ENCODE measurements at regions not wholly inside any gene's neighbourhood (a gene's known extent, or its start where the extent isn't known, plus 50 kb on each side); places are given as distances from the start of the nearest gene placed in this dataset.
"Not testable (repeated sequence)": the region's sequence is repeated elsewhere in the genome, so short reads cannot be mapped to it uniquely, and the experiment has no call there.

DNA sequence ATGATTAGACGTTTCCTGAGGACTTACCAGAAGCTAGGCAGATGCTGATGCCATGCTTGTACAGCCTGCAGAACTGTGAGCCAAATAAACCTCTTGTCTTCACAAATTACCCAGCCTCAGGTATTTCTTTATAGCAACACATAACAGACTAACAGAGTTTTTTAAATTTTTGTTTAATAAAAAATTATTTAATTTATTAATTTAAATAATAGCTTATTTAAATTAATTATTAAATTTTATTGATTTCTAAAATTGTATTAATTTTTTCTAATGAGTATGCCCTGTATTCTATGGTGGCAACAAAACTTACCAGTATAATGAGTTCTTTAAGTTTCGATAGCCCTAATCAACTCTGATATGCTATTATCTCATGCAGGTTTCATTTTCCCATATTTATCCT, 259.8 kb downstream of the IKZF2 start:
- no peak for DNase-seq (ENCODE audit: low read depth, low spot score)

GRCh38 chr2:212882626-212883025, 268.8 kb downstream of the IKZF2 start:
- H3K4me3 ChIP-seq (ENCODE audit: low read length), result no peak overlapping the region
- DNase-seq (ENCODE audit: low read depth, low spot score), result no peak

More for the DNA sequence above, 259.8 kb downstream of the IKZF2 start:
- no peak overlapping the region for H3K4me3 ChIP-seq (ENCODE audit: low read length)

DNA sequence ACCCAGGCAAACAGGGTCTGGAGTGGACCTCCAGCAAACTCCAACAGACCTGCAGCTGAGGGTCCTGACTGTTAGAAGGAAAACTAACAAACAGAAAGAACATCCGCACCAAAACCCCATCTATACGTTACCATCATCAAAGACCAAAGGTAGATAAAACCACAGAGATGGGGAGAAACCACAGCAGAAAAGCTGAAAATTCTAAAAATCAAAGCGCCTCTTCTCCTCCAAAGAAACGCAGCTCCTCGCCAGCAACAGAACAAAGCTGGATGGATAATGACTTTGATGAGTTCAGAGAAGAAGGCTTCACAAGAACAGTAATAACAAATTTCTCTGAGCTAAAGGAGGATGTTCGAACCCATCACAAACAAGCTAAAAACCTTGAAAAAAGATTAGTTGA, 274.9 kb downstream of the IKZF2 start:
- DNase-seq (ENCODE audit: low read depth, low spot score), result peak; percentile 78

DNA sequence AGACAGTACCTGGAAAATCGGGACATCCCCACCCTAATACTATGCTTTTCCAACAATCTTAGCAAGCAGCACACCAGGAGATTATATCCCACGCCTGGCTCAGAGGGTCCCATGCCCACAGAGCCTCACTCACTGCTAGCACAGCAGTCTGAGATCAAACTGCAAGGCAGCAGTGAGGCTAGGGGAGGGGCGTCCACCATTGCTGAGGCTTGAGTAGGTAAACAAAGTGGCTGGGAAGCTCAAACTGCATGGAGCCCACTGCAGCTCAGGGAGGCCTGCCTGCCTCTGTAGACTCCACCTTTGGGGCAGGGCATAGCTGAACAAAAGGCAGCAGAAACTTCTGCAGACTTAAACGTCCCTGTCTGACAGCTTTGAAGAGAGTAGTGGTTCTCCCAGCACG, 275.5 kb downstream of the IKZF2 start:
- not testable (repeated sequence) for H3K4me3 ChIP-seq (ENCODE audit: low read length); DNase-seq (ENCODE audit: low read depth, low spot score)

More for the DNA sequence above, 274.9 kb downstream of the IKZF2 start:
- not testable (repeated sequence) for H3K4me3 ChIP-seq (ENCODE audit: low read length)

DNA sequence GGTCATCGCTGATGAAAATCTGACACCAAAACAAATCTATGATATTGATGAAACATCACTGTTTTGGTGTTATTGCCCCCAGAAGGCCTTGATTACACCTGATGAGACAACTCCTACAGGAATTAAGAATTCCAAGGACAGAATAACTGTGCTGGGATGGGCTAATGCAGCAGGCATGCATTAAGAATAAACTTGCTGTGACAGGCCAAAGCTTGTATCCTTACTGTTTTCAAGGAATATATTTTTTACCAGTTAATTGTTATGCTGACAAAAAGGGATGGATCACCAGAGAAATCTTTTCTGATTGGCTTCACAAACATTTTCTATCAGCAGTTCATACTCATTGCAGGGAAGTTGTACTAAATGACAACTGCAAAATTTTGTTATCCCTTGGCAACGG, 278.2 kb downstream of the IKZF2 start:
- DNase-seq (ENCODE audit: low read depth, low spot score), result no peak
- H3K4me3 ChIP-seq (ENCODE audit: low read length), result no peak overlapping the region

DNA sequence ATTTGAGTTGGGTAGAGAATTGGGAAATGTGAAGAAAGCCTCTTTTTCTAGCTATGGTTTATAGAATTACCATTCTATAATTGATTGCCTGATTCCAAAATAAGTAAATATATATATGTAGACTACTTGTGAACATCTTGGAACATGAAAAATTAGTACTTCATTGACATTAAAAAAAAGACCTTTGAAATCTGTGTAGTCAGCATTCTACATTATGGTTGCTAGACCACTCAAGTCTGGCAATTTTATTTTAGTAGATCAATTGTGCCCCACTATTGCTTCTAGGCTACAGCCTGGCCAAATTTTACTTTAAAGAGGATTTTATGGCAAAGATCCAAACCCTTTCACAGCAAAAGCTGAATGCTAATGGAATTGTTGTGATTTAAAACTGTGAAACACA, 279.8 kb downstream of the IKZF2 start:
- H3K4me3 ChIP-seq (ENCODE audit: low read length), result no peak overlapping the region
- DNase-seq (ENCODE audit: low read depth, low spot score), result no peak

- DNase-seq (ENCODE audit: low read depth, low spot score), result no peak
- H3K4me3 ChIP-seq (ENCODE audit: low read length), result no peak overlapping the region
These were observed 287.2 kb downstream of the IKZF2 start for GRCh38 chr2:212864186-212864585.

GRCh38 chr2:212863185-212863588, 288.2 kb downstream of the IKZF2 start:
- H3K4me3 ChIP-seq (ENCODE audit: low read length), result no peak overlapping the region
- DNase-seq (ENCODE audit: low read depth, low spot score), result peak; percentile 69

DNA sequence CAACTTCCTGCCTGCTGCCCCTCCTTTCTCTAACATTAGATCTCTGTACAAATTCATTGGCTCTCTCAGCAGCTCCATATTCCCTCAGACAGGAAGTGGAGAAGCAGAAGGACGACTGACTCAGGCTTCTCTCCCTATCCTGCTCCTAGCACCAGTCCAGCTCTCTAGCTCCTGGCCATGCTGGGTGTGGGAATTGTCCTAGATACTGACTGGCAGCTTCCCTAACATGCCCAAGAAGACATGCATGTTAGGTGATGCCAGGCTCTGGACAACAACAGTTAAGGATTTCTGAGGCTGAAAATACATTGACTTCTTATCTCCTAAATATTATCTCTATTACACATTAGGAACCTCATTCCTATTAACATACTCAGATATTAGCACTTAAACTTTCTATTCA, 292.9 kb downstream of the IKZF2 start:
- no peak for DNase-seq (ENCODE audit: low read depth, low spot score)
- no peak overlapping the region for H3K4me3 ChIP-seq (ENCODE audit: low read length)

DNA sequence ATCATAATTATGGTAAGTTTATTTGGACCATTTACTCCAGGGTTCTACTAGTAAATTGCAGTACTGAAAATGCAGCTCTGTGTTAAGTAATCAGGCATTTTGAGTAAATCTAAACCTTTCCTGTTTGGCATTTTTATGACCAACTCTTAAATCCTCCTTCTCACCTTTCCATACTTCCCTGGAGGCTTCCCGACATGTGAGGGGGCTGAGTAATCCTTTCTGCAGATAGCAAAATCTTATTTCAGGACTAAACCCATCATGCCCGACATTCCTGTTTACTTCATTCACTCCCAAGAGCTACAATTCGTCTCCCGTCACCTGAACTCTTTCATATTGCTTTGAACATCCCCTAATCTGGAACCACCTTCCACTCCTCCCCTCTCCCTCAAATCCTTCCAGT, 296.6 kb downstream of the IKZF2 start:
- H3K4me3 ChIP-seq (ENCODE audit: low read length), result no peak overlapping the region
- no peak for DNase-seq (ENCODE audit: low read depth, low spot score)

DNA sequence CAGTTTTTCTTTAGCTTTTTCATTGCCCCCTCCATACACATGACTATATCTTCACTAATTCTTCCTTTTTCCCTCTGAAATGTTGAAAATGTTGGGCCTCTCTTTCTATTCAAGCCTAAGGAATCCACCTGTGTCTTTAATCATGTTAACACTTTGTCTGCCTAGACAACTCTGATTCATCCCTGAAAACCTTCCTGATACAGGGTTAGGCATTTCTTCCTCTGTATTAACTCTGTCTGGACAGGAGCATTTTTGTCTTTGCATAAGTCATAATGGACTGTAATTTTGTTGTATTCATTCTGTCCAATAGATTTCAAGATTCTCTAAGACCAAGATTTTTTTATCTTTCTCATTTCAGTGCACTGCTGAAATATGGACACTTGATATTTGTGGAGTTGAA, 297.3 kb downstream of the IKZF2 start:
- H3K4me3 ChIP-seq (ENCODE audit: low read length), result no peak overlapping the region
- DNase-seq (ENCODE audit: low read depth, low spot score), result no peak

GRCh38 chr2:212845941-212846340, 305.5 kb downstream of the IKZF2 start:
- H3K4me3 ChIP-seq (ENCODE audit: low read length), result no peak overlapping the region
- no peak for DNase-seq (ENCODE audit: low read depth, low spot score)

- no peak overlapping the region for H3K4me3 ChIP-seq (ENCODE audit: low read length)
- DNase-seq (ENCODE audit: low read depth, low spot score), result no peak
These were observed 305.0 kb upstream of the ERBB4 start for GRCh38 chr2:212843409-212844199.

DNA sequence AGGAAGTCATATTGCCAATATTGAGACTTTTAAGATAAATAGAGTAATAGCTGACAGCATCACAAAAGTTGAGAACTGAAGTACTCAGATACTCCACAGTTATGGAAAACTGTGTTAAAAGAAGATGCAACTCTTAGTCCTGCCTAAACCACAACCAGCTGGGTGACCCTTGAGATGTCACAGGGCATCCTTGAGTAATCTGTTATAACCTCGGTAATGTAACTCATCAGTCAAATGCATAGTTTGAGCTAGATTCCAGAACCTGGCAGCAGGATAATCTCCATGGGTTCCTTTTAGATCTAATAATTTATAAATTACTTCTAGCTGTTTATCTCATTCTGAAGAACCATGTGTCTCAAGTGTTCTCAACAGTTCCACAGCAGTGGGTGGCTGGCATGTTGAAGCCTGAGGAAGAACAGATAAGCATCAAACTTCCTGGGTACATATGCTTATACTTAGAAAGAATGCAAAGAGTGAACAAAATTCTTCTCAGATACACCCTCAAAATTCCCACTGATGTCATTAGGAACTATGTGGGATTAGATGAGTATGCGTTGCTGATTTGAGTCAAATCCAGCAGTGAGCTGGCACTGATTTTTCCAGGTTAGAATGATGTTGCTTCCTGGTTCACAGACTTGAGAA, 304.1 kb upstream of the ERBB4 start:
- no peak overlapping the region for H3K4me3 ChIP-seq (ENCODE audit: low read length)
- no peak for DNase-seq (ENCODE audit: low read depth, low spot score)

GRCh38 chr2:212841460-212841859, 302.9 kb upstream of the ERBB4 start:
- H3K4me3 ChIP-seq (ENCODE audit: low read length), result no peak overlapping the region
- DNase-seq (ENCODE audit: low read depth, low spot score), result no peak

DNA sequence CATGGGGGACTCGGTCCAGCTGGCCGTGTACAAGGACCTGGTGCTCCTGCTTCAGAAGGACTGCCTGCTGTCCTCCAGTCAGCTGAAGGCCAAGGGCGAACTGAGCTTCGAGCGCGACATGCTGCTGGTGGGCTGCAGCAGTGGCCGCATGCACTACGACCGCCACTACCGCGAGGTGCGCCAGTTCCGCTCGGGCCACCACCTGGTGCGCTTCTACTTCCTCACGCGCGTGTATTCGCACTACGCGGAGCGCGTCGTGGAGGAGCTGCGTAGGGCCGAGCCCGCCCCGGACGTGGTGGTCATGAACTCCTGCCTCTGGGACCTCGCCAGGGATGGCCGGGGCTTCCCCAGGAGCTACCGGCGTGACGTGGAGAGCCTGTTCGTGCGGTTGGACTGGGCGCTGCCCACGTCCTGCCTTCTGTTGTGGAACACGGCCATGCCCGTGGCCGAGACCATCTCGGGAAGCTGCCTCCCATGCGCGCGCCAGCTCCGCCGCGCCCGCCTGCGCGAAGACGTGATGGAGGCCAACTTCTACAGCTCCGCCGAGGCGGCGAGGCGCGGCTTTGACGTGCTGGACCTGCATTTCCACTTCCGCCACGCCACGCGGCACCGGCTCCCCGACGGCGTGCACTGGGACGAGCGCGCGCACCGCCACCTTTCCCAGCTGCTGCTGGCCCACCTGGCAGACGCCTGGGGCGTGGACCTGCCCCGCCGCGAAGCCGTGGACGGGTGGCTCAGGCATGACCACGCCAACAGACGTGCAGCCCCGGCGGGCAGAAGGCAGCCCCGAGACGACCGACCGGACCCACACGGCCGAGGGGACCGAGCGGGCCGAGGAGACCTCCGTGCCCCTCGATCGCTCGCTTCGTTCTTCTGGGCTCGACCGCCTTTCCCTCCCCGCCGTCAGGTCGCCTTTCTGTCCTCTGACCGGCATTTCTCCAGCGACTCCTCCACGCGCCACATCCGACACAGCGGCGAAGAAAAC, 293.9 kb upstream of the ERBB4 start:
- H3K4me3 ChIP-seq (ENCODE audit: low read length), result no peak overlapping the region
- DNase-seq (ENCODE audit: low read depth, low spot score), result no peak

DNA sequence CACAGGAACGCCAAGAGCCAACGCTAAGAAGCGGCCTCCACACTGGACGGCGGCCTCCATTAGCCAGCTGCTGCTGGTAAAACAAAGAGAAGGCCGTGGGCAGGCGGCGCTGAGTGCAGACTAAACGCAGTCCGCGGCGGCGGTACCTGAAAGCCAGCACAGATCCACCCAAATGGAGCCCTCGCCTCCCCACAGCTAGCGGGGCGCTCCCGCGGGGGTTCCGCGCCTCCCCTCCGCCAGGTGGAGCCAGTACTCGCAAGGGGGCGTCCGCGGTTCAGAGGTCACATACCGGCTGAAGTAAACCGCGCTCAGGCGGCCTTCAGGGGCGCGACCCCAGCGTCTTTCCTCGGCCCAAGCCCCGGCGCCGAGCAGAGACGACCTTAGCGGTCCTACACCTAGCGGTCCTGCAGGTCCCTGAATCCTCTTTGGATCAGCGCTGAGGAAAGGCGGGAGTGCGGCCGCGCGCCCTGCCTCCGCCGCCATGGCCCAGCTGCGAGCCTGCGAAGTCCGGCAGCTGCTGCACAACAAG, 293.1 kb upstream of the ERBB4 start:
- H3K4me3 ChIP-seq (ENCODE audit: low read length), result no peak overlapping the region
- no peak for DNase-seq (ENCODE audit: low read depth, low spot score)

DNA sequence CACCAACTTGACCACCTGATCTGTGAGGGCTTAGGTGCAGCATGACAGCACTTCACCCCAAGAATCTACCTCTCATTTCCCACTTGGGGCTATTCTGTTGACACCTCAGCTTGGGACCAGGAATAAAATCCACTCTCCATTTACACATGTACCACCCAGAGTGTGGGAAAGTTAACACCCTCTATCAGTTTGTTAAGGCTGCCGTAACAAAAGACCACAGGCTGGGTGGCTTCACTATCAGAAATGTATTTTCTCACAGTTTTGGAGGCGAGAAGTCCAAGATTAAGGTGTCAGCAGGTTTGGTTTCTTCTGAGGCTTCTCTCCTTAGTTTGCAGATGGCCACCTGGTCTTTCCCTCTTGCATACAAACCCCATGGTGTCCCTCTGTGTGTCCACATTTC, 277.7 kb upstream of the ERBB4 start:
- no peak overlapping the region for H3K4me3 ChIP-seq (ENCODE audit: low read length)
- no peak for DNase-seq (ENCODE audit: low read depth, low spot score)

- no peak overlapping the region for H3K4me3 ChIP-seq (ENCODE audit: low read length)
- peak; percentile 93 for DNase-seq (ENCODE audit: low read depth, low spot score)
These were observed 276.9 kb upstream of the ERBB4 start for GRCh38 chr2:212815453-212815852.
